Osteocyte (in vitro differentiated cells): ENCODE measurements at regions not wholly inside any gene's neighbourhood (a gene's known extent, or its start where the extent isn't known, plus 50 kb on each side); places are given as distances from the start of the nearest gene placed in this dataset.

Source experiments
- DNase-seq: peaks from one replicate; pipeline ENCODE4 v3.0.0; 2021; ENCODE audit warnings: mixed read lengths; ENCODE audit not compliant: unreplicated experiment; ENCODE audit errors: extremely low spot score
- H3K27ac Mint-ChIP-seq: one replicate; pipeline ENCODE4 v1.8.0; 2021; ENCODE audit warnings: mild to moderate bottlenecking, mixed read lengths; ENCODE audit not compliant: unreplicated experiment
- H3K27me3 Mint-ChIP-seq: one replicate; pipeline ENCODE4 v1.8.0; 2021; ENCODE audit warnings: mixed read lengths; ENCODE audit not compliant: unreplicated experiment
- H3K36me3 Mint-ChIP-seq: one replicate; pipeline ENCODE4 v1.8.0; 2021; ENCODE audit warnings: mixed read lengths; ENCODE audit not compliant: unreplicated experiment
- H3K4me1 Mint-ChIP-seq: one replicate; pipeline ENCODE4 v1.8.0; 2021; ENCODE audit warnings: mixed read lengths; ENCODE audit not compliant: unreplicated experiment
- H3K4me3 Mint-ChIP-seq: one replicate; pipeline ENCODE4 v1.8.0; 2021; ENCODE audit warnings: mild to moderate bottlenecking, moderate library complexity, mixed read lengths; ENCODE audit not compliant: unreplicated experiment
- H3K9me3 Mint-ChIP-seq: one replicate; pipeline ENCODE4 v1.8.0; 2021; ENCODE audit warnings: mixed read lengths; ENCODE audit not compliant: unreplicated experiment
- TF ChIP-seq, protein P1 (sequence below): fragments of 200-600 bp; sonication (generic); IDR thresholded peaks from 2 replicates; pipeline ENCODE4 v1.5.0; 2021; ENCODE audit warnings: antibody characterized with exemption, mild to moderate bottlenecking, moderate library complexity

DNA sequence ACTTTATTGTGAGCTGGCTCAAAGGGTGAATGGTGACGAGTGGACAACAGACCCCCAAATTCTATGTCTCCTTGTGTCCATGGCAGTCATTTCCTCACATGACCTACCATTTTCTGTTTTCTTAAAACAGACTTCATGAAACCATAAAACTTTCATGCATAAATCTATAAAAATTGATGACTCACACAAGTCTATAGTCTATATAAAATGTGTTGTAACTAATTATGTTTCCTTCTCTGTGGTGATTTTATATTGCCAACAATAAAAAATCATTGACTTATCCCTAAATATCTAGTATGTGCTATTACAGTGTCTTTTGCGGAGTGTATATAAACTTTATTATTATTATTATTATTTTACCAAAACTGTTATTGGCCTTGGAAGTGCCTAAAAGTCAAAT is 382.4 kb downstream of the MAT2B start:
- no peaks in the 10 kb centered on the region for H3K27me3 Mint-ChIP-seq
- TF ChIP-seq, protein P1, sequence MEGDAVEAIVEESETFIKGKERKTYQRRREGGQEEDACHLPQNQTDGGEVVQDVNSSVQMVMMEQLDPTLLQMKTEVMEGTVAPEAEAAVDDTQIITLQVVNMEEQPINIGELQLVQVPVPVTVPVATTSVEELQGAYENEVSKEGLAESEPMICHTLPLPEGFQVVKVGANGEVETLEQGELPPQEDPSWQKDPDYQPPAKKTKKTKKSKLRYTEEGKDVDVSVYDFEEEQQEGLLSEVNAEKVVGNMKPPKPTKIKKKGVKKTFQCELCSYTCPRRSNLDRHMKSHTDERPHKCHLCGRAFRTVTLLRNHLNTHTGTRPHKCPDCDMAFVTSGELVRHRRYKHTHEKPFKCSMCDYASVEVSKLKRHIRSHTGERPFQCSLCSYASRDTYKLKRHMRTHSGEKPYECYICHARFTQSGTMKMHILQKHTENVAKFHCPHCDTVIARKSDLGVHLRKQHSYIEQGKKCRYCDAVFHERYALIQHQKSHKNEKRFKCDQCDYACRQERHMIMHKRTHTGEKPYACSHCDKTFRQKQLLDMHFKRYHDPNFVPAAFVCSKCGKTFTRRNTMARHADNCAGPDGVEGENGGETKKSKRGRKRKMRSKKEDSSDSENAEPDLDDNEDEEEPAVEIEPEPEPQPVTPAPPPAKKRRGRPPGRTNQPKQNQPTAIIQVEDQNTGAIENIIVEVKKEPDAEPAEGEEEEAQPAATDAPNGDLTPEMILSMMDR, result no peak
- H3K27ac Mint-ChIP-seq, result no peak overlapping the region
- DNase-seq, result no peak
- peaks cover 3% of the 10 kb centered on the region for H3K4me1 Mint-ChIP-seq
- H3K9me3 Mint-ChIP-seq, result no peaks in the 10 kb centered on the region
- H3K36me3 Mint-ChIP-seq, result no peaks in the 10 kb centered on the region
- no peak overlapping the region for H3K4me3 Mint-ChIP-seq

DNA sequence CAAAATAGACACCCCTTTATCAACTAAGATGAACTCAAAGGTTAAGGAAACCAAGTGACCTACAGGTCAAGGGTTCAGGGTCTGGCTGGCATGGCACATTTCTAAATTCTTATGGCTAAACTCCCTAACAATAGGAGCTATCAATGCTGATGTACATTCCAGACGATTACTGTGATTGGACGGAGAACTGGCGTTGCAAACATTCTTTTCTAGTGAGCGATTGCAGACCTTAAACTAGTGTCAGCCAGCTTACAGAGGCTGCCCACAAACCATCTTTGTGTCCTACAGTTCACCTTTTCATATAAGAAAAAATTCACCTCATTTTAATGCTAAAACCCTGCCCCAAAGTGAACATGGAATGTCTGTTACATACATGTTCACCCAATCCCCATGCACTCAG is 382.9 kb downstream of the MAT2B start:
- Mint-ChIP-seq H3K27ac (no peak overlapping the region), H3K4me3 (no peak overlapping the region), H3K9me3 (no peaks in the 10 kb centered on the region), H3K36me3 (no peaks in the 10 kb centered on the region), H3K4me1 (peaks cover 3% of the 10 kb centered on the region), H3K27me3 (no peaks in the 10 kb centered on the region)
- DNase-seq, result no peak
- TF ChIP-seq, protein P1, result no peak

DNA sequence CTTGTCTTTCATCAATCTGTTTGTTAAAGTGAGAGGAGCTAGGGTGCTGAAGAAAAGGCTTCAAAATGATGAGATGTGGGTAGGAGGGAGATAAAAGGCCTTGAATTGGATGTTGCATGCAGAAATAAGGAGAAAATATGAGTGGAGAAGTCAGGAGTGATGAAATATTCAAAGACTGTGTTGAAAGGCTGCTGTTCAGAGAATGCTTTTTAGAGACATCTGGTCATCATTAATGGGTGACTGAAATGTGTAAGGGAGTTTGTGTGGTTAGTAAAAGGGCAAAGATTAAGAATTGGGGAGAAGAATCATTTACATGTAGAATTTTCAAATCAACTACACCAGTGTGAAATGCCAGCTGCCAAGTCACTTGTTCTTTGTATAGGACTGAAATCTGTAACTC is 383.9 kb downstream of the MAT2B start:
- Mint-ChIP-seq H3K27ac (no peak overlapping the region), H3K9me3 (no peaks in the 10 kb centered on the region), H3K36me3 (no peaks in the 10 kb centered on the region), H3K4me3 (no peak overlapping the region), H3K4me1 (peaks cover 3% of the 10 kb centered on the region), H3K27me3 (no peaks in the 10 kb centered on the region)
- DNase-seq, result no peak
- TF ChIP-seq, protein P1, result no peak

DNA sequence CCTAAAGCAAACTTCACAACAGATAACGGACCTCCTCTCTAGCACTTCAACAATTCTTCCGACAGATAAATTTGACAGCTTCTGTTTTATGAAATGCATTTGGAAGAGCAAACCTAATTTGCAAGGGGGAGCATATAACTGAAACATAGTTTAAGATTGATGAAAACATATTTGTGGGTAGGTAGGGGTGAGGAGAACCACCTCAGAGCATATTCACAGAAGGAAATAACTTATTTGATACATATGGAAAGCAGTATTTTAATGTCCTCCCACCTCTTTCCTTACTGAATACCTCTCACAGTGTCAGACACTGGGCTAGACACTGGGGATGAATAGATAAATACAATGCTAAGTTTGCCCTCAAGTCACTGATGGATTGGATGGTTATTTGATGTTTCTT is 384.8 kb downstream of the MAT2B start:
- TF ChIP-seq, protein P1, result no peak
- H3K27ac Mint-ChIP-seq, result no peak overlapping the region
- H3K9me3 Mint-ChIP-seq, result no peaks in the 10 kb centered on the region
- no peak overlapping the region for H3K4me3 Mint-ChIP-seq
- no peaks in the 10 kb centered on the region for H3K27me3 Mint-ChIP-seq
- no peak for DNase-seq
- H3K36me3 Mint-ChIP-seq, result no peaks in the 10 kb centered on the region
- H3K4me1 Mint-ChIP-seq, result peaks cover 3% of the 10 kb centered on the region

DNA sequence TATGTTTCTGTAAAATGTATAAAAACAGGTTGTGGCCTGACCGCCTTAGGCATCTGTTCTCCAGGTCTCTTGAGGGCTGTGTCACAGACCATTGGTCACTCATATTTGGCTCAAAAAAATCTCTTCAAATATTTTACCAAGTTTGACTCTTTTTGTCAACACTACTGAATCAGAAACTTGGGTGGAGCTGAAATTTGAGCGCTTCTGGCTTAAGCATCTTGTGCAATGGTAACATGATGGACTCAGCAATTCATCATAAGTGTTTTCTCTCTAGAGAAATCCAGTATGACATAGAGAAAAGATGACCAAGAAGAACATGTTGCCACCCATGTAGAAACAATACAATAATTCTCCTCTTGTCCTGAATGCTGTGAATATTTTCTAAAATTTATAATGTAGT is 387.9 kb downstream of the MAT2B start:
- TF ChIP-seq, protein P1, result no peak
- DNase-seq, result no peak
- Mint-ChIP-seq H3K27me3 (no peaks in the 10 kb centered on the region), H3K4me1 (peaks cover 3% of the 10 kb centered on the region), H3K4me3 (no peak overlapping the region), H3K36me3 (no peaks in the 10 kb centered on the region), H3K9me3 (no peaks in the 10 kb centered on the region), H3K27ac (no peak overlapping the region)
